Keratinocyte (primary cell): ENCODE measurements at regions not wholly inside any gene's neighbourhood (a gene's known extent, or its start where the extent isn't known, plus 50 kb on each side); places are given as distances from the start of the nearest gene placed in this dataset.

Experiments
- CTCF ChIP-seq, 3 experiments: IDR thresholded peaks in 1 of 3; conservative IDR thresholded peaks in 1 of 3; optimal IDR thresholded peaks in 1 of 3; 2 replicates in 2 of 3; 3 replicates in 1 of 3; pipeline versions ENCODE3 to v1.5.1; 2011; ENCODE audit warnings: low read length in 3 of 3, mild to moderate bottlenecking in 3 of 3, moderate library complexity in 2 of 3, control low read depth in 1 of 3, inconsistent platforms in 1 of 3; ENCODE audit not compliant: insufficient read depth in 2 of 3; ENCODE audit errors: extremely low read depth in 1 of 3
- EZH2 ChIP-seq: IDR thresholded peaks from one replicate; pipeline ENCODE4 v1.6.1; 2012; ENCODE audit warnings: inconsistent platforms, mild to moderate bottlenecking, low read length, moderate library complexity

DNA sequence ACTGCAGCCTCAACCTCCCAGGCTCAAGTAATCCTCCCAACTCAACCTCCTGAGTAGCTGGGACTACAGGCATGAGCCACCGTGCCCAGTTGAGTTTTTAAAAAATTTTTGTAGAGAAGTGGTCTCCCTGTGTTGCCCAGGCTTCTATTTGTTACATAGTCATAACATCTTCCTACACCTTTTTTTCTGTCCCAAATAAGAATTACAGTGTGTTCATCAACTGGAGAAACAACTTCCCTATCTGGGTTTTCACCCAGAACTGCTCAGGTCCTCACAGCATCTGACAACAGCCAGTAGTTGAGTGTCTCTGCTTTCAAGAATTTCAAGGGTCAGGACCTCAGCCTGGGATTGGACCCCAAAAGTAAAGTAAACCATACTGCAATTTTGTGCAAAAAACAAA lies 235.2 kb upstream of the AMIGO2 start:
- TF ChIP-seq EZH2 = no peak
- TF ChIP-seq CTCF (optimal IDR thresholded peaks at IDR 0.05 in 1 of 3, IDR thresholded peaks at IDR 0.05 in 1 of 3, conservative IDR thresholded peaks at IDR 0.05 in 1 of 3; ENCODE audit: extremely low read depth in 1 of 3, insufficient read depth in 2 of 3, low read length in 3 of 3) = no peak
